Stimulated activated CD4-positive, alpha-beta T cell treated with anti-CD3 and anti-CD28 coated beads, Interleukin-2, amount 100 ng/mL, for 48 hours (primary cell): ENCODE measurements at regions not wholly inside any gene's neighbourhood (a gene's known extent, or its start where the extent isn't known, plus 50 kb on each side); places are given as distances from the start of the nearest gene placed in this dataset.
"Not testable (repeated sequence)": the region's sequence is repeated elsewhere in the genome, so short reads cannot be mapped to it uniquely, and the experiment has no call there.

Source experiments
- DNase-seq, 2 donors: peaks; one replicate each; pipeline ENCODE4 v3.0.0-alpha.2; 2020

- DNase-seq, result no peak
These were observed 55.0 kb upstream of the CXXC4 start for GRCh38 chr4:104549736-104550135.

DNA sequence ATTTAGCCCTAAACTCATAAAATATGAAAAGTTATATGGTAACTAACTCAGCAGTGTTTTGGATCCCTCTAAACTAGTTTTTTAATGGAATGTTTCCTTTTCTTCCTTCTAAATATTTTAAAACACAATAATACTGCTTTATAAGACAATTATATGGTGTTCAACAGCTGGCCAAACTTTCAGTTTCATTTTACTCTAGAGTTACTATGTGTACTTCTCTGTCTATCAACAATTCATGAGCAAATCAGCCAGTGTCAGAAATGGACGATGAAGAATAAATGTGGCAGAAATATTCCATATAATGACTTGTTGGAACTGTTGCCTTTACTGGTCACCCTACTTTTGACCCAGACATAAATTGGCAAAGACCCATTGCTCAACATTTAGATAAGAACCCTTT lies 64.8 kb upstream of the CXXC4 start:
- DNase-seq, result no peak

DNA sequence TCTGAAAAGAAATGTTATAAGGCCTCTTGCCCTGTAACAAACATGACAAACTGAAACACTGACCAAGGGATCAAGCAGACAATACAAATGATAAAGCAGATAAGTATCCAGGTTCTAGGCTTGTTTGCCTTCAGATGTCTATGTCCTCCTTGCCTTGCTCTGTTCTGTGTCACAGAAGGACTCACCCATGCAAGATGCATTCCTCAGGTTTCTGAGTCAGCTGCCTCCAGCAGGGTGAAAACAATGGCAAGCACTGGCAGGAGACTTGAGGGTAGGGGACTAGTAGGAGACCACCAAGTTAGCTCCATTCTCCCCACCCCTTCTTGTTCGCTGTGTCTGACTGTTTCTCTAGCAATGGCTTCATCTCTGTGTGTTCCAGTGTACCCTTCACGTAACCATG lies 76.6 kb upstream of the CXXC4 start:
- no peak for DNase-seq

DNA sequence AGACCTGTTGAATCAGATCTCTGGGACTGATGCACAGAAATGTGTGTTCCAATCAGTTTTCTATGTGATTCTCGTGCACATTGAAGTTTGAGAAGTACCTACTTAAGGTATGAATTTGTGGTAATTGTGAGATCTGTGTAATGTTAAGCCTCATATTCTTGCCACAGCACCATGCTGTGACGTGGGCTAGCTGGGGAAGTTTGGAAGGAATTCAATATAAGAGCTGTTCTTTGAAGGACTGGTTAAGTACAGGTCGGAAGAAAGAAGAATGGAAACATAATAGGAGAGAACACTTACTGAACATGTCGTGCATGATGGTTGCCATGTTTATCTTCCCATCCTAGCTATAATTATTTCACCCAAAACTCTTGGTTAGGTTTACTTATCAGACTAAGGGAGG lies 79.7 kb upstream of the CXXC4 start:
- DNase-seq, result no peak

GRCh38 chr4:104575278-104575677 lies 80.6 kb upstream of the CXXC4 start:
- DNase-seq, result no peak

- no peak for DNase-seq
These were observed 82.7 kb upstream of the CXXC4 start for GRCh38 chr4:104577405-104577804.

DNA sequence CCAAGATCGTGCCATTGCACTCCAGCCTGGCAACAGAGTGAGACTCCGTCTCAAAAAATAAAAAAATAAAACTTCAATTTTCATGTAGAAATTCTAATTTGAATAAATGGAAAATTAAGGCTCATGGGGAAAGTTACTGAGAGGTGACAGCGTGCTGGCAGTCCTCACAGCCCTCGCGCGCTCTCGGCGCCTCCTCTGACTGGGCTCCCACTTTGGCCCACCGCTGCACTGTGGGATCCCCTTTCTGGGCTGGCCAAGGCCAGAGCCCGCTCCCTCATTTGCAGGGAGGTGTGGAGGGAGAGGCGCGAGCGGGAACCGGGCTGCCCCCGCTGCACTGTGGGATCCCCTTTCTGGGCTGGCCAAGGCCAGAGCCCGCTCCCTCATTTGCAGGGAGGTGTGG lies 86.8 kb upstream of the CXXC4 start:
- DNase-seq, result not testable (repeated sequence)

DNA sequence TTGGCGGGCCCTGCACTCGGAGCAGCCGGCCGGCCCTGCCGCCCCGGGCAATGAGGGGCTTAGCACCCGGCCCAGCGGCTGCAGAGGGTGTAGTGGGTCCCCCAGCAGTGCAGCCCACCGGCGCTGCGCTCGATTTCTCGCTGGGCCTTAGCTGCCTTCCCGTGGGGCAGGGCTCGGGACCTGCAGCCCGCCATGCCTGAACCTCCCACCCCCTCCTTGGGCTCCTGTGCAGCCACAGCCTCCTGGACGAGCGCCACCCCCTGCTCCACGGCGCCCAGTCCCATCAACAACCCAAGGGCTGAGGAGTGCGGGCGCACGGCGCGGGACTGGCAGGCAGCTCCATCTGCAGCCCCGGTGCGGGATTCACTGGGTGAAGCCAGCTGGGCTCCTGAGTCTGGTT lies 87.4 kb upstream of the CXXC4 start:
- DNase-seq, result not testable (repeated sequence)

DNA sequence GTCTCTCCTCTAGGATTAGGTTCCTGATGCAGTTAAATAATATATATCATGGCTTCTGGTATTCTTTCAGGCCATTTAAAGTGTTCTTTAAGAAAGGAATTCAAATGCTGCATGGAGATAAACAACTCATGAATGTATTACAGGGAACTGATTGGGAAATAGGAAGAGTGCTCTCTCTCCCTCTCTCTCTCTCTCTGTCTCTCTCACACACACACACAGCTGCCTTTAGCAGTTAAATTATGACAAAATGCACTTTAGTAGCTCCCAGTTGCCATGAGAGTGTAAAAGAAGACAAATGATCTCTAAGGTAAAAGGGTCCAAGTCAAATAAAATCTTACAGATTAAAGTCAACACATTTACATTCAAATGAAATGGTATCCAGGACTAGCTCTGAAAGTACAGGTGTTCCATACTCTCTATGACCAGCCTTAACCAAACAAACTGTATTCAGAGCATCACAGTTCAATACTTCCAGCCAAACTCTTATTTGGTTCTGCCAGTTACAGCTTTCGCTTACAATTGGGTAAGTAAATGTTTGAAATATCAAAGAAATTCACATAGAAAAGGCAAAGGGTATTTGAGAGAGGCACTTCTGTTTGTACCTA lies 94.7 kb upstream of the CXXC4 start:
- DNase-seq, result no peak

GRCh38 chr4:104591510-104591911 lies 96.8 kb upstream of the CXXC4 start:
- no peak for DNase-seq

GRCh38 chr4:104592183-104592582 lies 97.5 kb upstream of the CXXC4 start:
- DNase-seq, result no peak

GRCh38 chr4:104593019-104593418 lies 98.3 kb upstream of the CXXC4 start:
- no peak for DNase-seq

DNA sequence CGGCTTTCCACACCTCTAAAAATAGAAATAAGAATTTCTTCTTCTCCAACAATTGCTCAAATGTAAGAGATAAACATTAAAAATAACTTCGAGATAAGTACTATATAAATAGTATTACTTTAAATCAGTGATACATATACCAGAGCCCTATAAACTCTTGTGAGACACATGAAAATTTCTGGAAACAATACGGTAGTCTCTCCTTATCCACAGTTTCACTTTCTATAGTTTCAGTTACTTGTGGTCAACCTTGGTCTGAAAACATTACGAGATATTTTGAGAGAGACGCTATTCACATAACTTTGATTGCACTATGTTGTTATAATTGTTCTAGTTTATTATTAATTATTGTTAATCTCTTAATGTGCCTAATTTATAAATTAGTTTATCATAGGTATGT lies 101.5 kb upstream of the CXXC4 start:
- no peak for DNase-seq

DNA sequence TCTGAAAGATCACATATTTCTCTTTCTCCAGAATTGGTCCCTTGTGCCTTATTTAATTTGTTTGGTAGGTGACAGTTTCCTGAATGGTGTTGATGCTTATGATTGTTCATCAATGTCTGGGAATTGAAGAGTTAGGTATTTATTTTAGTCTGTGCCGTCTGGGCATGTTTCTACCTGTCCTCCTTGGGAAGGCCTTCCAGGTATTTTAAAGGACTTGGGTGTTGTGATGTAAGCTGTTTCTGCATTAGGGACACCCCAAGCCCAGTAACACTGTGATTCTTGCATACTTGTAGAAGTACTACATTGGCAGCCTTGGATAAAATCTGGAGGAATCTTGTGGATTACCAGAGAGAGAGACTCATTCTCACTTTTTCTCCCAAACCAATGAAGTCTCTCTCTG lies 120.8 kb upstream of the CXXC4 start:
- no peak for DNase-seq

GRCh38 chr4:104615926-104616325 lies 121.2 kb upstream of the CXXC4 start:
- no peak for DNase-seq

GRCh38 chr4:104616401-104616820 lies 121.7 kb upstream of the CXXC4 start:
- DNase-seq, result no peak

DNA sequence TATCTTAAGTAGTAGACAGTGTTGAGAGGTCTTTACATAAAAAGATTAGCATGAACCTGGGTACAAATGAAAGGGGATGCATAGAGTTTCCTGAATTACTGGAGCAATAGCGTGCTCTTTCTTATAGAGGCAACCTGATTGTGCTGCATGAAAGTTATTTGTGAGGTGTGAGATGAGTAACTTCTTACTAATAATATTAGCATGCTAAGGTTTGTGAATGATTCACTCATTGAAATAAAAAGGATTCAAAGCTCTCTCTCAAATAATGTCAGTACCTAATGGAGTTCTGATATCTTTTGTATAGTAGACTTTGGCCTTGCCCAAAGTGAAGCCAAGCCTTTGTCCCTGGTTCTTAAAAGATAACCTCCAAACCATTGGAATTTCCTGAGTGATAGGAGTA lies 131.0 kb upstream of the CXXC4 start:
- DNase-seq, result no peak

DNA sequence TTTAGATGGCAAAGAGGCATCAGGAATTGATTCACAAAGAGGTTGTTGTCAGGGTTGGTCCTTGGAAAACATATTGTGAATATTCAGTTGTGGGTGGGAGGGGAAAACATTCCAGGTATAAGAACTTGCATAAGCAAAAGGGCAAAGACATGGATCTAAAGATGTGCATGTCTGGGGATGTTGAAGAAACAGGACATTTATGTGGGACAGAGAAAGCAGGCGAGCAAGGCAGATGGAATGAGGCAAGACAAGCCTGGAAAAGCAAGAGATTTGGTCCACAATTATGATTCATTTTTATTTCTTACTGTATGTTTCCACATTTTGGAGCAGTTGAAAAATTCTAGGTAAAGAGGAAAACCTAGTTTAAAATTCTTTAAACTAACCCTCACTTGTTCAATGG lies 134.9 kb upstream of the CXXC4 start:
- no peak for DNase-seq

- DNase-seq, result no peak
These were observed 135.6 kb upstream of the CXXC4 start for GRCh38 chr4:104630272-104630671.

DNA sequence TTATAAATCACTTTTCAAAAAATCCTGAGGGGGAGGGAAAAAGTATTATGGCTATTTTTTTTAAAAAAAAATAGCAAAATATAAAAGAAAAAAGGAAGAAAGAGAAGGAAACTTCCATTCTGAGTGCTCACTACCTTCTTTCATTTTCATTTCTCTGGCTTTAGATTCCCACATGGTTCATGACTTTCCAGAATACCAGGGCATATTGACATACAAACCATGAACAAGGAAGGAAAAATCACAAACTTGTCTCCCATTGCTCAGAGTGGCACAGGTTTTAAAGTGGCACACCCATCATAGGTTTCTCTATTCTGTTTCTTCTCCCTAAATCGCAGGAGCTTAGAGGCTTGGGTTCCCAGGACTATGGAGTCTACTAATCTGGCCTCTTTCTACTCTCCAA lies 136.3 kb upstream of the CXXC4 start:
- no peak for DNase-seq

DNA sequence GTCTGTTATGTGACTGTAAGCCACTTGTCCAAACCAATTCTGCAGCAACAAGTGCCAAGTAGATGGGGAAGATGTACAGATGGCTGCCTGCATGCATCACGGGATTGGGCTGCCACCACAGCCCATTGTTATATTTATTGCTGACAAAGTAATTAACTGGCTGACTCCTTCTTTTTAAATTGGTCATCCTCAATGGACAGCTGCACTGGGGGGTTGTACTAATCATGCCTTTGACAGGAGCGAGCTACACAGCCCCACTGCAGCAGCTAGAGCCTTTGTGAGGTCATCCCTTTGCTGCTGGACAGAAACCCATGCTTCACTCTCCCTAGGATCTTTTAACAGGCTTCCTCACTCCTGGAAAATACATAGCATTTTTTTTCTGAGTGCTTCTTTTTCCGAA lies 146.7 kb upstream of the CXXC4 start:
- DNase-seq, result no peak

DNA sequence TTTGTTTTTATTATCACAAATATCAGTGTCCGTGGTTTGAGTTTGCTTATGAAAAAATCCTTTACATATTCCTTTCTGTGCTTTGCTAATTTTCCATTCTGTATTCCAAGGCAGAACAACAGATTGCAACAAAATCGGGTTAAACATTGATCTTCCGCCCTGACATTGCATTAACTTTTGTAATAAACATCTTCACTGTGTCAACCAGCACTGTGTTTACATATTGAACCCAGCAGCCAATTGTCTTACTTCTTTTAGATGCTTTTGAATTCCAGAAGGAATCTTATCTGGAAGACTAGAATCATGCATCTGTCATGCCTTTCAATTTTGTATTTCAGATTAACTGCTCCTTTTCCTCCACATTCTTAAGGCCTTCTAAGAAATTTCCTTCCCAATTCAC lies 147.8 kb upstream of the CXXC4 start:
- DNase-seq, result no peak

GRCh38 chr4:104643805-104644204 lies 149.1 kb upstream of the CXXC4 start:
- no peak for DNase-seq

GRCh38 chr4:104649631-104650030 lies 154.9 kb upstream of the CXXC4 start:
- DNase-seq, result no peak

- DNase-seq, result not testable (repeated sequence)
These were observed 167.6 kb upstream of the CXXC4 start for GRCh38 chr4:104662269-104662668.

DNA sequence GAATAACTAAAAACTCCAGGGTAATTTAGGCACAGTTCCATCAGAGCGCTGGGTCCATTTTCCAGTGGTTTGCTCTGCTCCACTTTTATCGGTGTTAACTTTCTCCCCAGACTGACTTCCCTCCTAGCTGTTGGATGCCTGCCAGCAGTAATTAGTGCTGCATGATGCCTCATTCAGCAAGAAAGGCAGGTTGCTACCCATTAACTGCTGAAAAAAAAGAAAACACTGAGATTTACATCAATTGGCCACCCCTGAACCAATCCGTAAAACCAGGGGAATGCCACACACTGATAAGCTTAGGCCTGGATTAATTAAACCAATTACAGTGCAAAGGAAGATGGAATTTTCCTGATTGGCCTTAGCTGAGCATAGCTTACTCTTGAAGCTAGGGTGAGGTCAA lies 182.4 kb upstream of the CXXC4 start:
- no peak for DNase-seq
